ENCODE measurements at regions not wholly inside any gene's neighbourhood (a gene's known extent, or its start where the extent isn't known, plus 50 kb on each side); places are given as distances from the start of the nearest gene placed in this dataset.

DNA sequence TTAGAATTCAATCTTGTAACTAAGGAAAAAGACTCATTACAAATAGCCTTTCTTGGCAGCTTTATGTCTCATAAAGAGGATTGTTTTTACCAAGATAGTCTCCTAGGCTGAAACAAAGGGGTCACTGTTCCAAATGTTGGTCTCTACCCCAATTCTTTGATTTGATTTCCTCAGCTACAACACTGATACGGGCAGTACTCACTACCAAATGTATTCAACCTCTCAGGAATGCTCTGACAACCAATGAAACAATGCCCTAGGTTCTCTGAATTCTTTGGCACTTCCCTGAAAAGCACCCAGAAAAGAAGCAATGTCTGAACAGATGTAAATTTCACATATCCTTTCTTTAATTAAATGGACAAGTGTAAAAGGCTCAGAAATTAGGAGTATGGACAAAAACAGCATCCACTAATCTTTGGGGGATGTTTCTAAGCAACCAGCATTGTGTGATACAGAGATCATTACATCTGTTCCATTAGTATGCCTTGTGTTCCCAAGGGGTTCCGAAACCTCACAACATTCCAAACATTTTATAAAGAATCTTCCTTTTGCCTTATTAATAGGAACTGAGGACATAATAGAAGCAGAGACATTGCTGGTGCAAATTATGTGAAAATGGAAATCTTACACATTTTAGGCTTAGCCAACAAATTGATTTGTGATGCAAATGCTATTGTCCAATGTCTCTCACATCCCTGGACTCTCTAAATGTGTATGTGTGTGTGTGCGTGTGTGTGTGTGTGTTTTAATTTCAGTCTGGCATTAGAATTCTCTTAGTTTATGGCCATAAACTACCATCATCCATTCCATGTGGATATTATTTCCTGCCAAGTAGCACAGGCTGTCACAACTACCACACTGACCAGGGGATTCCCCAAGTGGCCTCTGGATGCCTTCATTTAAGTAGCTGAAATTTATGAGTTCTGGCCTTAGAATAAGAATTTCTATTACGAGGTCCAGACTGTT is 276.0 kb downstream of the MTX2 start:
- no peak for DNase-seq

DNA sequence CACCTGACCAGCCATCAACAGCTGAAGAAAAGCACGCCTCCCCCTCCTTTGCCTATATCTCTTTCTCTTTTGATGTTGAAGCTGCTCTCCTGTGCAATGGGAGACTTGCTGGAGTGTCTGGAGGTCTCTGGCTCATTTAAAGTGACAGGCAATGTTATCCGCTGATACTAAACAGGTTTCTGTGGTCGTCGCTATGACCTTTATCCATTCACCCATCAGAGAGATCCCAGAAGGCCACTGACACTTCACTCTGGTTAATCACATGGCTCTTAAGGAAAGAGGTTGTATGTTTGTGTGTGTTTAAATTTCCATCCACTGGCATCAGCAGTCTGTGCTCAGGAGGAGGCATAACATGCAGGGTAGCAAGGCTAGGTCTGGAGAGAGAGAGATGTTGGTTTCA is 277.3 kb downstream of the MTX2 start:
- no peak for DNase-seq

DNA sequence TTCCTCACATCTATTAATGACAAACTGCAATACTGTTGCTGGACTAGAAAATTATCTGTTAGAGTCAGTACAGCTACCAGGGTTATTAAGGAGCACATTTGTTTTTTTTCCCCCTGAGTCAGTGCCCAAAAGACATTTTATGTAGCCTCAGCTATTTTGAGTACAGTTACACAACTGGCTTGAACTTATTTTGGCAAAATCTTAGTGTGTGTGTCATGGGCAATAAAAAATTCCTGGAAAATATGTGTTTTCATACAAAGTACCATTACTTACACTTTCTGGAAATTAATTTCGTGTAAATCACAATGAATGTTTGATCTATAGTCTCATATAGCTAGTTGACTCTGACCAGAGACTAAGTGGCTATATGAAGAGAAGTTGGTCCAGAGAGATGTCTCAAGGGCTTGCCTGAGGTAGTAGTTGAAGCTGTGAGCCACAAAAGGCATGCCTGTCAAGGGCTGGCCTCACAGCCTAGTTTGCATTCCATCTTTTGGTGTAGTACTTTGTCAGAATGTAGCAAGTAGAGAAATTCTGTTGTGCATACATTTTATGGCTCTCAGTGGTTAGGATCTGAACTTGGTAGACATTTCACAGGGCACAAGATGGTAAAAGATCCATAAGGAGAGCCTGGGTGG is 283.4 kb downstream of the MTX2 start:
- no peak for DNase-seq

DNA sequence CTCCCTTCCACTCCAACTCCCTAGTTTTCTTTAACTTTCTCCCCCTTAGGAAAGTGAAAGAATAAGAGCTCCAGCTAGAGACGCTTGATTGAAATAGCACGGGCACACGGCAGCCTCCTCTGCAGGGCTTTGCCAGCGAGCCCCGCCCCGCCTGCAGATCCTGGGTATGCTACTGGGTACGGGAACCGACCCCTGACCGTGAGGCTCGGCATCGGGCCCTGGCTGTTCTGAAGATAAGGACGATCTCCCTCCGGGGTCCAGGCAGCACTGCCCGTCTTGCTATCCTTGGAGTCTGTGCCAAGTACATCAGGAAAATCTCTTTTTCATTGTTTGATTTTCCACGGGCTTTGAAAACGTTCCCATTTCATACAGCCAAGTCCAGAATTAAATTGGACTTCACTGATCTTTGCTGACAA is 284.5 kb downstream of the MTX2 start:
- DNase-seq = peak; percentile 14 to 26 (median 20)

DNA sequence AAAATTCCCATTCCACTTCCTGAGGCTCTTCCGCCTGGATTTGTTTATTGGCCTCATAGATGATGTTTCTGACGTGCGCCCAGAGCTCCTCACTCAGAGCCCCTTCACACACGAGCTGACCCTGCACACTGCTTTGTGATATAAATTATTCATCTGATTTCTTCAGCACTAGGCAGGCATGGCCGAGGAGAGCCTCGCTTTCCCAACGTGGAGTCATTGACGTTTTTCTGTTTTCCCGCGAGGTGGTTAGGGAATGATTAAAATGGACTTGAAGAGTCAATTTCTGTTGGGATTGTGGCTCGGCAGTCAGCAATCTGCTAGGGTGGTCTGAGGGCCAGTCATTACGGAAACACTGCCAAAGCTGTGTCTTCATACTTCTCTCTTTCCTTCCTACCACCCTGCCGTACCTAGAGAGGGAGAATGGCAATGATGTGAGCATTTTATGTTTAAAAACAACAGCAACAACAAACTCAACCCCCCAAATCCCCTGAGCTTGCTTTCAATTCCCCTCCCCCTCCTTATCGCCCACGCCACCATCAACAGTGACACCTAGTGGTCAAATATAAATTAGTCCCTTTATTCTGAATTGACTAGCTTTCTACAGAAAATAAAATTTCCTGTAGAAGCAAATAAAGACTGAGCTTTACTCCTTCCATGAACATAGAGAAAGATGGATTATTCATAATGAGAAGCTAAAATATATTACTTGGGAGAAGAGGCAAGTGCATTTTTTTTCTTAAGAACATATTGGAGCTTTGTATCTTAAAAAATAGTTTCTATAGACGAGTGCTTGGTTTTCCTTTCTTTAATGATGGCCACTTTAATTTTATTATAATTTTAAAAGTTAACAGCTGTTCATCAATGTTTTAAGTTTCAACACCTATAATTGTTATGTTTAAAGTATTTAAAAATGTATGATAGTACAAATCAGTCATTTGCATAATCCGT is 285.1 kb downstream of the MTX2 start:
- DNase-seq = peak; percentile 46 to 66 (median 57)

DNA sequence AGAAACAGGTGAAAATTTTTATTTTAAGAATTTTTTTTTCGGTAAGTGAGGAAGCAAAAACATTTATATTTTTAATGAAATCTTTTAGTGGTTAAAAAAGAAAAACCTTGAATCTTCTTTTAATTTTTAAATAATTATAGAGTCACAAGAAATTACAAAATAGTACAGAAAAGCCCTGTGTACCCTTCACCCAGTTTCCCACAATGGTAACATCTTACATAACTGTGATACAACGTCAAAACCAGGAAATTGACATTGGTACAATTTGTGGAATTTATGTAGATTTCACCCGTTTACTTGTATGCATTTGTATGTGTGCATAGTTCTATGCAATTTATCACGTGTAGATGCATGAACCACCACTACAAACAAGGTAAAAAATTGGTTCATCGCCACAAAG is 285.9 kb downstream of the MTX2 start:
- no peak for DNase-seq

DNA sequence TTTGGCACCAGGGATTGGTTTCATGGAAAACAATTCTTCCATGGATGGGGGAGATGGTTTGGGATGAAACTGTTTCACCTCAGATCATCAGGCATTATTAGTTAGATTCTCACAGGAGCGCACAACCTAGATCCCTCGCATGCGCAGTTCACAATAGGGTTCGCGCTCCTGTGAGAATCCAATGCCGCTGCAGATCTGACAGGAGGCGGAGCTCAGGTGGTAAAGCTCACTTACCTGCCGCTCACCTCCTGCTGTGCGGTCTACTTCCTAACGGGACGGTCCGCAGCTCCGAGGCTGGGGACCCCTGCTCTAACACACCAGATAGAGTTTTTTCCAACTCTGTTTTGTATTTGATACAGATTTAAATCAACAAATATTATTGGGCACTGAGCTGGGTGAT is 286.5 kb downstream of the MTX2 start:
- no peak for DNase-seq

DNA sequence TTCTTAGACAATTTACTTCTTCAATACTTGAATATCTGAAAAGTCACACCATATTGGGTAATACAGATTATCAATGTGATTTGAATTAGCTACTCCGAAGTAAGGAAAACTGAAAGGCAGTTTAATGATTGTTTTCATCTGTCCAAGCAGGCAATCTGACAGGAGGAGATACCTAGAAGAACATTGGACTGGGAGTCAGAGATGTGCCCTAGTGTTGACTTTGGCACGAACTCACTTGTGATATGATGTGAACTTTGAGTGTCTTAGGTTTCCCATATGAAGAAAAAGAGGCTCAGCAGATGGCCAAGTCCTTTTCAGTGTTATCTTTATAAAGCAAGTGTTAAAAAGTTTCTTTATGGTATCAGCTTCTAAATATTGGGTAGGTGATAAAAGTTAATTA is 287.1 kb downstream of the MTX2 start:
- DNase-seq = no peak

DNA sequence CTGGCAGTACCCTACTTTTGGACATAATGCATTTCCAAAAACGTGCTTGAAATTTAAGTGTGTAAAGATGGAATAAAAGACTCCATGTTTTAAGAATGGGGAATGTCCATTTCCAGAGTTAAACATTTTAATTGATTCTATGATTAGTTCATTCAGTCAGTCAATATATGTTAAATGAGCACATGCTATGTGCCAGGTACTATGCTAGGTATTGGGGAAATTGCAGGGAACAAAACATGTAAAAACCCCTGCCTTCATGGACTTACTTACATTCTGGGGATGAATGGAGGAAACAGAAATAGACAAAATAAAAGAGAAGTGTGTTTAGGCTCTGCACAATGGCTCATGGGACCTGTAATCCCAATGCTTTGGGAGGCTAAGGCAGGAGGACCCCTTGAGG is 288.6 kb downstream of the MTX2 start:
- DNase-seq = no peak

DNA sequence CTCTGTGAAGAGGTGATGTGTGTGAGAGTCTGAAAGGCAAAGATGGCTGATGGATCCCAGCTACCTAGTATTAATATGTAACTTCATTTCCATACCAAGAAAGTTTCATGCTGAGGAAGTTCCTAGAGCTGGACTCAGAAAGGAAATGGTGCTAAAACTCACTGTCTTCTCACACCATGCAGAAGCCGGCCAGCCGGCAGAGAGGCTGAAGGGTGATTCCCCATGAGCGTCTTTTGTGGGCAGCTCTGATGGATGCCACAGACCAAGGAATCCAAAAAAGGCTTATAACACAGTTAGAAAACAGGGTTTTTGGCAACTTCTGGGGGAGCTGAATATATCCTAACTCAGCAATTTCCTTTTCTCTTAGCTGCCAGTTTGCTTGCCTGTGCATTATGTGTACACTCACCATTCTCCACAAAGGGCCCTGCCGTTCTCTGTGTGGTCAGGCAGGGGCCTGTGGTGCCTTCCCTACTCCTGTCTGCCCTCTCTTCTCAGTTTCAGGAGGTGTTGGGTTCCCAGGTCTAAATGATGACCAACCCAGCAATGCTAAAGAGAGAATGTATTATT is 289.4 kb downstream of the MTX2 start:
- no peak for DNase-seq

DNA sequence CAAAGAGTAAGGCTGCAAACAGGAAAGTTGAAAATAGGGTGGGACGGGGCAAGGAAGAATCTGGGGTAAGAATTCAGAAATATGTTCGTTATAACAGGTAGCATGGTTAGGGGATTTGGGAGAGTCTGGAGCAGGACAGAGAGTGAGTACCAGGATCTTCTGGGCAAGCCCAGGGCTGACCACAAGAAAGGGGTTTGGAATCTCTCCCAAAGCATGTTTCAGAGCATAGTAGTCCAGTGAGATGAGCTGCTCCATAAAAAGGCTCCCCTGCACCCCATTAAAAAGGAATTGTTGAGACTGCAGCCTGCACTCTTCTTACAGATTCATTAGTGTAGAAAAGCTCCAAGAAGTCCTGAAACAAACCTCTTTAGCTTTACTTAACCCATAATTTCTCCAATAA is 291.1 kb downstream of the MTX2 start:
- DNase-seq = no peak

DNA sequence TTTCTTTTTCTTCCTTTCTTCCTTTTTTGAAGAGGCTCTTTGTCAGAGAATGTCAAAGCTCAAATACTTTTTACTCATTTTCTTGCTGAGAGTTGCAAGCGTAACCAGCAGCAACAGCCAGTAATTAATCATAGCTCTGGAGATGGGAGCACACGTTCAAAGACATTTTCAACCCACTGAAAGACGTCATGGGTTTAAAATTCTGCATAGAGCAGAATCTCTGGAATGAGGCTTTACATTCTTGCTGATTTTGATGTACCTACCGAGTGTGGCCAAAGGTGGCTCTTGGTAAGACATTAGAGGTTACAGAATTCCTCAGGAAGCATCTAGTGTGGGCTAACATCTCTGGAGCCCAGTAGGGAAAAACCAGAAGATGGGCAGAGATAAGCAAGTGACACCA is 292.5 kb downstream of the MTX2 start:
- no peak for DNase-seq

DNA sequence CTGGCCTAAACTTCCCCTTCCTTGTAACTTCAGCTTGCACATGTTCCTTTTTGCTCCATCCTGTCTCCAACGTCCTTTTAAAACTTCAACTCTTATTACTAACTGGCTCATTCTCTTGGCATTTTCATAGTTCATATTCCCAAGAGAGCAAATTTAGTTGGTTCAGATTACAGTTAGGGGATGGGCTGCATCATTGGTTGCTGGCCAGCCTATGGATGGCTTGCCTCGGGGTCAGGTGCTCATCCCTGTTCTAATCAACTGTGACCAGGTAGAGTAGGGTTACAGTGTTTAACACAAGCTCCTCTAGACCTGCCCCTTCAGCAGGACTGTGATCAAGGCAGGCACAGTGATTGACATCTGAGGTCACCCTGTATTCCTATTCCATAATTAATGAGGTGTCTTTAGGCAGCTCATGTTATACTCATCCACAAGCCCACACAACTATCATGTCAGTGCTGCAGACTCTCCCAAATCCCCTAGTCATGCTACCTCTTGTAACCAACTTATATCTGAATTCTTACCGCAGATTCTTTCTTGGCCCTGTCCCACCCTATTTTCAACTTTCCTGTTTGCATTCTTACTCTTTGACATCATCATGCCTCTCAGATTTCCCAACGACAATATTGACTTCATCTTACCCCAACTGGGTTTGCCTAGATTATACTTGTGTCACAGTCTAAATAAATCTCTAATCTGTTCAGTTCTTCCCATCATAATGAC is 293.3 kb downstream of the MTX2 start:
- no peak for DNase-seq

DNA sequence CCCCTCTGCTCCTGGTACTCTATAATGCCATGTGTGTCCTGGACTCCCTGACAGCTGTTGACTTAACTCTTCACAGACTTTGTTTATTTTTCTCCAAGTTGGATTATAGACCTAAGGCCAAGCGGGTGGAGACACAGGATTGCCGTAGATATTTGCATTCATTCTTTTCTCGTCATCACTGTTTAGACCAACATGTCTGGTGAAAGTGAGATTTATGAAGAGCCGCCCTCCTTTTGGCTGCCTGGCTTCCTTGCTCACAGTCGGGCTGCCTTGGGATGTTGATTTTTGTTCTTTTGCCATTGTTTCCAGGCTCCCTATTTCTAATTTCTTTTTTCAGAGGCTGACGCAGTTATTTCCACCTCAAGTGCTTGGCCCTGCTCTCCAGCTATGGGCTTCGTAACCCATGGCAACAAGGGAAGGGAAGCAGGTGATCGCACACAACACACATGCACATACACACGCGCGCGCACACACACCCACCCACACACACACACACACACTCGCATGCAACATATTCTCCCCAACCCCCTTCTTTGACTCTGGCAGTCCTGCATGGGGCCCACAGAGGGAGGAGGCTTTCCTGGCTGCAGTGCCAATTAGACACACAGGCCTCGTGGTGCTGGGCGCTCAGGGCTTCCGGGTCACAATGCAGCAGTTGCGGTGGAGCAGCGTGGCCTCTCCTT is 296.5 kb downstream of the MTX2 start:
- DNase-seq = no peak

DNA sequence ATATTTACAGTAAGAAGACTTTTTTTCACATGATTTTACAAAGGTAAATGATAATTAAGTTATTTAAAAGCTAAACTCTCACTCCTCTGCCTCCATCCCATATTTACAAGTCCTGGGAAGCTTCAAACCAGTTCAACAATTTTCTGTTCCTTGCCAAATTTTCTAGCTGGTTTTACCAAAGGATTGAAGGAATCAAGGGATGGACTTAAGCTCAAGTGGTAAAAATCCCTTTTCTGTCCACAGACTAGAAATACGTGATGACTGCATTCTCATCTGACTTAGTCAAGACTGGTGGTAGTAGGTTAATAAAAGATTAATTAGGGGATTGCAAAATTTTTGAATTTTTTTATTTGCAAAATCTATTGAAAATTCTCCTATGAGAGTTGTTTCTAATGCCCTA is 297.3 kb downstream of the MTX2 start:
- DNase-seq = no peak

DNA sequence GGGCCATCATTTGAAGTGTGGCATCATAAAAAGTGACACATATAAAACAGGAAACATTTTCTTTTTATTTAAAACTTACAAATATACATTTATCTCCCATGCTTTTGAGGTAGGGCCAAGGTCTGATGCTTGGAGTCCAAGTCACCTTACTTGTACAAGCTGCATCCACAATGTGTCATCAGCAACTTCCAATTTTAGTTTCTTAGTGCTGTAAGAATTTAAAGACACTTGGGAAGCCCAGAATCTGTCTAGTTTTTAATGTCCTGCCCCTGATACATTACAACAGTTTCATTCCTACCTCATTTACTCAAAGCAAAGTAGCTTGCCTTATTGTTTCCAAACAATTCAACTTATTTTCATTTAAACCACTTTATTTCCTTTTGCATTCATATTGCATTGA is 297.7 kb downstream of the MTX2 start:
- DNase-seq = no peak

DNA sequence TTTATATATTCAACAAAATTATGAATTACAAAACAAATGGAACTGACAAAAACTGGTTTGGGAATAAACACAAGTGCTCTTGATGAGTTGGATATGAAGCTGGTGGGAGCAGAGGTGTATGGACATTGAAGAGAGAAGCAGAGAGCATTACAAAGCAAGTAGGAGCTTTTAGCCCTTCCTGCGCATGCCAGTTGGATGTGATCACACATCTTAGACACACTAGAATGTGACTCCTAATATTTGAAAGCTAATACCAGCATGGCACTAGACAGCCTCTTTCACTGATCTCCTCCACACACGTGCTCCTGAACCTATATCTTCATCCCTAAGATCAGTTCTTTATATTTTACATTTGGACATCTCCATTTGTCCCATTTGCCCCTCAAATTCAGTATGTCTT is 298.1 kb downstream of the MTX2 start:
- DNase-seq = no peak

DNA sequence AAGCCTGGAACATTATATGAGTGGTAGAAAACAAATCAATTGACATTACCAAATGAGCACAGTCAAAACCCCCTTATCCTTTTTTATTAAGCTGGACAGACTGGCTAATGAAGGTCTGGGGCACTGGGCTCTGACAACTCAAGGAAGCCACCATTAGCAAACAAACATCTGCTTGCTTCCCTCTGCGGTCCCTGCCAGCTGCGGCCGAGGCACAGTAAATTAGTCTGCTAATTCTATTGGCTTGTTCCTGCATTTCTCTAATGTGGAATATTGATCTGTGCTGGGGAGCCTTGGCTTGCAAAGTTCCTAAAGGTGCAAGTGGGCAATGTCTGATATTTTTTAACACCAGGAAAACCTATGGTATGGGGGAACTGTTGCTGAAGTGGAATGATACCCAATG is 300.3 kb downstream of the MTX2 start:
- no peak for DNase-seq

DNA sequence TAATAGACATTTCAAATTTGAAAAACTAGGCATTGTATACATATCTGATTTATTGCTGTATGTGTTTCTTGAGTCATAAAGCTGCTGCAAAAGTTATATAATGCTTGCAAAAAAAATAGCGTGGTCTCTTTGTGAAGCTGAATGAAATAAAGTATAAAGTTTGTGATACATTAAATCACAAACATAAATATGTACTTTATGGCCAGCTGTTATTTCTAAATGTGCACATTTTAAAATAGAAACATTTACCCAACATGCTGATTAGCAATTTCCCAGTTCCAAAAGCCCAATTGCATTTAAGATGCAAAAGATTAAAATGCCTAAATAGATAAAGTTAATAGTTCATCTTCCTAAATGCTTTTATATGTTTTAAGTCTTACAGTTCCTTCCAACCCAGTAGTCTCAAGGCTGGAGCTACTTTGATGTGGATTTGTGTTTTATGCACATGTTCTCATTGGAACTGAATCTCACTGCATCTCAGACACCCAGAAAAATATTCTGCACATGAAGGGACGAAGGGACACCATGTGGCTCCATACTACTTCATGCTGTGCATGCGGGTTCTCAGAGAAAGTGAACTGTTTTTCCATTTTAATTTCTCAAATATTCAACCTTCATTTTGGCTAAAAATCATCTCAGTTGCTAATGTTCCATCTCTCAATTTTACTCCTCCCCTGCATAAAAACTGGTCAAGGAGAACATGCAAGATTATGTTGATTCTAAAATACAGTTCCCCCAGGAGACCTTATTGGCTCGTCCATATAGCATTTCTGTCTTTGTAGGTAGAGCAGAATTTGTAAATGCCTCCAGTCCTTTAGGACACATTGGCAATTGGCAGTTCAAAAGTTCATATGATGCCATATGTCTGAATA is 304.6 kb downstream of the MTX2 start:
- no peak for DNase-seq

DNA sequence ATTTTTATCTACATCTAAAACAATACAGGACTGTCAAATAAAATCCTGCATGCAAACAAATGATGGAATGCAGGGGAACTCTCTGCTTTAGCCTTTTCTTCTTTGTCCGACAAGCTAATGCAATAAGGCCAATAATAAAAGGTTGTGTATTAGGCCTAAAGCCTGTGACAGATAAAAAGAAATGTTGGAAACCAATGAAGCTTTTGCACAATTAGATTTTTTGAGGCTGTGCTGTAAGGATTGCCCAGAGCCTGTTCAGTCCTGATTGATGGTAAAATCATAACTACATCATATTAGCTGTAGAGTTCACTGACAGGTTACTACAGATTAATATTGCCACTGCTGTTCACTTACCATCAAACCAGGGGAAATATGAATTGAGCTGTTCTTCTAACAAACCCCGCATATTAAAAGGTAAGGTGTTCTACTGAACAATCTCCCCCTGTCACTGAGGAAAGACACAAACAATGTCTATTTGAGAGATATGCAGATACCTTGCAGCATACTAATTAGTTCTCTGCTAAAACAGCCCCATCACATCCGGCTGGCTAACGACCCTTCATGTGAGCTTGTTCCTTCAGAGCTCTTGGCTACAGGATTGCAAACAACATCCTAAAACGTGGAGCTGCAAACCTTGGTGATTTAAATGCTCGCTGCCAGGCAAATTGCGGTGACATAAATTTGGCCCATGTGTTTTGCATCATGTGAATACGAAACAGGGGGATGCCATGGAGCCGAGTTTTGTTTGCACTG is 305.4 kb downstream of the MTX2 start:
- no peak for DNase-seq

Measured in suppressor macrophage treated with lipopolysaccharide for 1 hour (primary cell).